Left ventricle myocardium inferior (tissue), 1 donor: ENCODE measurements at regions not wholly inside any gene's neighbourhood (a gene's known extent, or its start where the extent isn't known, plus 50 kb on each side); places are given as distances from the start of the nearest gene placed in this dataset.
A peak's percentile ranks its signal among the peaks of the same experiment; 100 is the strongest.

Experiments
- DNase-seq: peaks from one replicate; pipeline ENCODE4 v3.0.0-alpha.2; 2020
- H3K27ac ChIP-seq: fragments of 200-600 bp; replicated peaks from 2 replicates; pipeline ENCODE4 v1.8.0; 2021
- H3K27me3 ChIP-seq: fragments of 200-600 bp; 2 replicates; pipeline ENCODE4 v1.8.0; 2021; ENCODE audit warnings: low read depth
- H3K36me3 ChIP-seq: fragments of 200-600 bp; 2 replicates; pipeline ENCODE4 v1.8.0; 2021
- H3K4me1 ChIP-seq: fragments of 200-600 bp; 2 replicates; pipeline ENCODE4 v1.8.0; 2021
- H3K4me3 ChIP-seq: fragments of 200-600 bp; 2 replicates; pipeline ENCODE4 v1.8.0; 2021; ENCODE audit warnings: mild to moderate bottlenecking, moderate library complexity
- H3K9me3 ChIP-seq: fragments of 200-600 bp; replicated peaks from 2 replicates; pipeline ENCODE4 v1.8.0; 2021
- intact Hi-C: fragments of 100-400 bp; cut with micrococcal nuclease; formaldehyde crosslinking; loops from one replicate; pipeline ENCODE4 v1.11.0; 2022
- TF ChIP-seq, protein P1 (sequence below): fragments of 200-600 bp; IDR thresholded peaks from 2 replicates; pipeline ENCODE4 v1.8.0; 2021; ENCODE audit warnings: antibody characterized with exemption, mild to moderate bottlenecking, borderline replicate concordance
- donor health status: DM: no; HTN: yes; CAD: no; lungs with severe emphysema.

- Histone ChIP-seq H3K36me3 (no peaks in the 10 kb centered on the region), H3K4me1 (peaks cover 51% of the 10 kb centered on the region), H3K4me3 (peak overlapping the region; percentile 56), H3K27ac (peak overlapping the region; percentile 92), H3K27me3 (no peaks in the 10 kb centered on the region), H3K9me3 (no peaks in the 10 kb centered on the region)
- TF ChIP-seq, protein P1, sequence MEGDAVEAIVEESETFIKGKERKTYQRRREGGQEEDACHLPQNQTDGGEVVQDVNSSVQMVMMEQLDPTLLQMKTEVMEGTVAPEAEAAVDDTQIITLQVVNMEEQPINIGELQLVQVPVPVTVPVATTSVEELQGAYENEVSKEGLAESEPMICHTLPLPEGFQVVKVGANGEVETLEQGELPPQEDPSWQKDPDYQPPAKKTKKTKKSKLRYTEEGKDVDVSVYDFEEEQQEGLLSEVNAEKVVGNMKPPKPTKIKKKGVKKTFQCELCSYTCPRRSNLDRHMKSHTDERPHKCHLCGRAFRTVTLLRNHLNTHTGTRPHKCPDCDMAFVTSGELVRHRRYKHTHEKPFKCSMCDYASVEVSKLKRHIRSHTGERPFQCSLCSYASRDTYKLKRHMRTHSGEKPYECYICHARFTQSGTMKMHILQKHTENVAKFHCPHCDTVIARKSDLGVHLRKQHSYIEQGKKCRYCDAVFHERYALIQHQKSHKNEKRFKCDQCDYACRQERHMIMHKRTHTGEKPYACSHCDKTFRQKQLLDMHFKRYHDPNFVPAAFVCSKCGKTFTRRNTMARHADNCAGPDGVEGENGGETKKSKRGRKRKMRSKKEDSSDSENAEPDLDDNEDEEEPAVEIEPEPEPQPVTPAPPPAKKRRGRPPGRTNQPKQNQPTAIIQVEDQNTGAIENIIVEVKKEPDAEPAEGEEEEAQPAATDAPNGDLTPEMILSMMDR: no peak
- DNase-seq: peak; percentile 58
- intact Hi-C loops: no loop called here
Measured at GRCh38 chr21:43361127-43361492, 65.8 kb downstream of the SIK1 start.

GRCh38 chr21:43360441-43361126, 66.3 kb downstream of the SIK1 start:
- peak overlapping the region; percentile 56 for H3K4me3 ChIP-seq
- no peak for DNase-seq
- intact Hi-C loops: no loop called here

GRCh38 chr21:43358940-43359822, 67.8 kb downstream of the SIK1 start:
- TF ChIP-seq, protein P1: no peak
- no peaks in the 10 kb centered on the region for H3K9me3 ChIP-seq
- intact Hi-C loops: no loop called here
- no peaks in the 10 kb centered on the region for H3K36me3 ChIP-seq
- no peak overlapping the region for H3K4me3 ChIP-seq
- no peak overlapping the region for H3K27ac ChIP-seq
- H3K27me3 ChIP-seq: no peaks in the 10 kb centered on the region
- DNase-seq: no peak
- H3K4me1 ChIP-seq: peaks cover 32% of the 10 kb centered on the region

More at GRCh38 chr21:43360441-43361126, 66.3 kb downstream of the SIK1 start:
- peak overlapping the region; percentile 92 for H3K27ac ChIP-seq
- no peaks in the 10 kb centered on the region for H3K27me3 ChIP-seq
- TF ChIP-seq, protein P1: no peak
- H3K9me3 ChIP-seq: no peaks in the 10 kb centered on the region
- H3K4me1 ChIP-seq: peaks cover 46% of the 10 kb centered on the region
- no peaks in the 10 kb centered on the region for H3K36me3 ChIP-seq

DNA sequence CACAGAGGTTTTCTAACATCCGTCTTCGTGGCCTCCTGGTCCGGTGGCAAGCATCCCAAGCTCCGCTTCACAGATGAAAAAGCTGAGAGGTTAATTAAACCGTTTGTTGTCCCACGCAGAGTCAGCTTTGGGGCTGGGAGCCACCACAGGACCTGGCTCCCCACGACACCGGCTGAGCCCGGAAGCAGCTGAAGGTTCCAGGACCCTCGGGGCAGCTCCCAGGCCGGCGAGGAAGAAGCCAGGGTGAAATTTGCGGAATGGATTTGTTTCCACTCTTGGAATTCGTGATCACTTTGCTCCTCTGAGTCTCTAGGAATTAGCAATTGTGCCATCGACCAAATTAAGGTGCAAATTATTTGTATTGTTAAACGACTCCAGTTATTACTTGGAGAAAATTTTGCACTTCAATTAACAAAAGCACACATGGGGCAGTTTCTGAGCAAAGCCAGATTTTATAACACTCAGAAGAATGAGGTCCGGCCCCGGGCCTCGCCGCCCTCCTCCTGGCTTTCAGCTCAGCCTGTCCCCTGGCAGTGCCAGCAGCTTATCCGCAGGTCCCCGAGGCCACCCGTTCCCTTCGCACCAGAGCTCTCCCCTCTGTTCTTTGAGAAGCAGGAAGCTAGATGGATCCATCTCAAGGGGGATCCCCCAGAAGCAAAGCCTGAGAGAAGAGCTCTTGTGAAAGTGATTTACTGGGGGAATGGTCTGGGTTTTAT, 69.1 kb downstream of the SIK1 start:
- TF ChIP-seq, protein P1: no peak
- Histone ChIP-seq H3K9me3 (no peaks in the 10 kb centered on the region), H3K27me3 (no peaks in the 10 kb centered on the region), H3K27ac (no peak overlapping the region), H3K4me3 (no peak overlapping the region), H3K4me1 (peaks cover 26% of the 10 kb centered on the region), H3K36me3 (no peaks in the 10 kb centered on the region)
- intact Hi-C loops: no loop called here
- no peak for DNase-seq

- Histone ChIP-seq H3K4me1 (peaks cover 6% of the 10 kb centered on the region), H3K27ac (no peak overlapping the region), H3K27me3 (no peaks in the 10 kb centered on the region), H3K36me3 (no peaks in the 10 kb centered on the region), H3K4me3 (no peak overlapping the region), H3K9me3 (no peaks in the 10 kb centered on the region)
- intact Hi-C loops: no loop called here
- no peak for DNase-seq
- TF ChIP-seq, protein P1: no peak
Measured at GRCh38 chr21:43355925-43356289, 71.0 kb downstream of the SIK1 start.
